IgD-negative memory B cell (primary cell): ENCODE measurements at regions not wholly inside any gene's neighbourhood (a gene's known extent, or its start where the extent isn't known, plus 50 kb on each side); places are given as distances from the start of the nearest gene placed in this dataset.

Experiments used
- H3K27ac Mint-ChIP-seq, 3 donors: one replicate each; pipeline ENCODE4 v1.8.0; 2020 to 2022; ENCODE audit warnings: mild to moderate bottlenecking in 3 of 3, mixed read lengths in 3 of 3, moderate library complexity in 1 of 3
- H3K27me3 Mint-ChIP-seq: one replicate; pipeline ENCODE4 v1.8.0; 2021; ENCODE audit warnings: mixed read lengths
- H3K36me3 Mint-ChIP-seq: one replicate; pipeline ENCODE4 v1.8.0; 2020; ENCODE audit warnings: mild to moderate bottlenecking, mixed read lengths
- H3K4me1 Mint-ChIP-seq, 3 donors: one replicate each; pipeline ENCODE4 v1.8.0; 2020 to 2022; ENCODE audit warnings: mixed read lengths in 3 of 3, mild to moderate bottlenecking in 1 of 3
- H3K4me3 Mint-ChIP-seq, 4 donors: one replicate each; pipeline ENCODE4 v1.8.0; 2020 to 2022; ENCODE audit warnings: mild to moderate bottlenecking in 4 of 4, mixed read lengths in 4 of 4, moderate library complexity in 3 of 4
- H3K9me3 Mint-ChIP-seq, 3 donors: one replicate each; pipeline ENCODE4 v1.8.0; 2020 to 2021; ENCODE audit warnings: mixed read lengths in 3 of 3, mild to moderate bottlenecking in 1 of 3

GRCh38 chr12:114876968-114877680 lies 193.1 kb upstream of the TBX3 start:
- Mint-ChIP-seq H3K27ac (no peak overlapping the region), H3K36me3 (no peaks in the 10 kb centered on the region), H3K27me3 (no peaks in the 10 kb centered on the region), H3K9me3 (peaks cover 3 to 11% (median 8%) of the 10 kb centered on the region in 3 donors), H3K4me3 (no peak overlapping the region), H3K4me1 (no peaks in the 10 kb centered on the region)

- no peak overlapping the region for H3K27ac Mint-ChIP-seq
- no peaks in the 10 kb centered on the region for H3K36me3 Mint-ChIP-seq
- no peaks in the 10 kb centered on the region for H3K27me3 Mint-ChIP-seq
- no peak overlapping the region for H3K4me3 Mint-ChIP-seq
- peaks cover 3 to 11% (median 8%) of the 10 kb centered on the region in 3 donors for H3K9me3 Mint-ChIP-seq
- no peaks in the 10 kb centered on the region for H3K4me1 Mint-ChIP-seq
These were observed 191.3 kb upstream of the TBX3 start for GRCh38 chr12:114875313-114875712.

- Mint-ChIP-seq H3K4me3 (no peak overlapping the region), H3K27ac (no peak overlapping the region)
These were observed 189.7 kb upstream of the TBX3 start for GRCh38 chr12:114873656-114874055.

GRCh38 chr12:114868995-114869834 lies 185.2 kb upstream of the TBX3 start:
- no peak overlapping the region for H3K4me3 Mint-ChIP-seq
- H3K4me1 Mint-ChIP-seq: no peaks in the 10 kb centered on the region
- H3K27me3 Mint-ChIP-seq: peaks cover 1% of the 10 kb centered on the region
- H3K9me3 Mint-ChIP-seq: peaks cover 0 to 4% (median 0%) of the 10 kb centered on the region in 3 donors
- no peak overlapping the region for H3K27ac Mint-ChIP-seq
- H3K36me3 Mint-ChIP-seq: no peaks in the 10 kb centered on the region

More at GRCh38 chr12:114873656-114874055, 189.7 kb upstream of the TBX3 start:
- Mint-ChIP-seq H3K27me3 (peaks cover 1% of the 10 kb centered on the region), H3K9me3 (peaks cover 0 to 7% (median under 1%) of the 10 kb centered on the region in 3 donors), H3K36me3 (no peaks in the 10 kb centered on the region), H3K4me1 (no peaks in the 10 kb centered on the region)

GRCh38 chr12:114866331-114866730 lies 182.4 kb upstream of the TBX3 start:
- H3K4me3 Mint-ChIP-seq: no peak overlapping the region
- peaks cover 0 to 2% (median 0%) of the 10 kb centered on the region in 3 donors for H3K4me1 Mint-ChIP-seq
- H3K36me3 Mint-ChIP-seq: peaks cover 2% of the 10 kb centered on the region
- peaks cover 1% of the 10 kb centered on the region for H3K27me3 Mint-ChIP-seq
- H3K27ac Mint-ChIP-seq: no peak overlapping the region
- H3K9me3 Mint-ChIP-seq: peaks cover 0 to 2% (median 0%) of the 10 kb centered on the region in 3 donors

- Mint-ChIP-seq H3K27me3 (peaks cover 1% of the 10 kb centered on the region), H3K9me3 (peaks cover 0 to 3% (median 2%) of the 10 kb centered on the region in 3 donors), H3K27ac (no peak overlapping the region), H3K4me1 (peaks cover 0 to 2% (median 0%) of the 10 kb centered on the region in 3 donors), H3K36me3 (peaks cover 2% of the 10 kb centered on the region), H3K4me3 (no peak overlapping the region)
These were observed 181.0 kb upstream of the TBX3 start for GRCh38 chr12:114864837-114865551.

- Mint-ChIP-seq H3K4me3 (no peak overlapping the region), H3K4me1 (peaks cover 0 to 2% (median 0%) of the 10 kb centered on the region in 3 donors), H3K27ac (no peak overlapping the region), H3K27me3 (no peaks in the 10 kb centered on the region), H3K36me3 (peaks cover 2% of the 10 kb centered on the region), H3K9me3 (peaks cover 0 to 3% (median 2%) of the 10 kb centered on the region in 3 donors)
These were observed 179.9 kb upstream of the TBX3 start for GRCh38 chr12:114863911-114864310.

GRCh38 chr12:114860969-114861368 lies 177.0 kb upstream of the TBX3 start:
- H3K9me3 Mint-ChIP-seq: peaks cover 2 to 7% (median 4%) of the 10 kb centered on the region in 3 donors
- H3K4me3 Mint-ChIP-seq: no peak overlapping the region
- H3K4me1 Mint-ChIP-seq: peaks cover 0 to 2% (median 0%) of the 10 kb centered on the region in 3 donors
- no peak overlapping the region for H3K27ac Mint-ChIP-seq
- H3K36me3 Mint-ChIP-seq: peaks cover 2% of the 10 kb centered on the region
- no peaks in the 10 kb centered on the region for H3K27me3 Mint-ChIP-seq

GRCh38 chr12:114858388-114859146 lies 174.6 kb upstream of the TBX3 start:
- H3K4me3 Mint-ChIP-seq: no peak overlapping the region
- no peaks in the 10 kb centered on the region for H3K27me3 Mint-ChIP-seq
- no peak overlapping the region for H3K27ac Mint-ChIP-seq
- peaks cover 0 to 2% (median 0%) of the 10 kb centered on the region in 3 donors for H3K4me1 Mint-ChIP-seq
- H3K9me3 Mint-ChIP-seq: peaks cover 4 to 13% (median 11%) of the 10 kb centered on the region in 3 donors
- H3K36me3 Mint-ChIP-seq: peaks cover 2% of the 10 kb centered on the region

- H3K9me3 Mint-ChIP-seq: peaks cover 3 to 16% (median 16%) of the 10 kb centered on the region in 3 donors
- H3K27ac Mint-ChIP-seq: no peak overlapping the region
- no peaks in the 10 kb centered on the region for H3K36me3 Mint-ChIP-seq
These were observed 171.7 kb upstream of the TBX3 start for GRCh38 chr12:114855678-114856077.

GRCh38 chr12:114852976-114853529 lies 169.1 kb upstream of the TBX3 start:
- Mint-ChIP-seq H3K4me3 (no peak overlapping the region), H3K27me3 (no peaks in the 10 kb centered on the region), H3K9me3 (peaks cover 3 to 16% (median 12%) of the 10 kb centered on the region in 3 donors), H3K36me3 (no peaks in the 10 kb centered on the region), H3K4me1 (no peaks in the 10 kb centered on the region), H3K27ac (no peak overlapping the region)

More at GRCh38 chr12:114855678-114856077, 171.7 kb upstream of the TBX3 start:
- H3K27me3 Mint-ChIP-seq: no peaks in the 10 kb centered on the region
- H3K4me3 Mint-ChIP-seq: no peak overlapping the region
- no peaks in the 10 kb centered on the region for H3K4me1 Mint-ChIP-seq

- Mint-ChIP-seq H3K36me3 (no peaks in the 10 kb centered on the region), H3K27me3 (no peaks in the 10 kb centered on the region), H3K4me3 (no peak overlapping the region), H3K4me1 (no peaks in the 10 kb centered on the region), H3K9me3 (peaks cover 3 to 16% (median 11%) of the 10 kb centered on the region in 3 donors), H3K27ac (no peak overlapping the region)
These were observed 168.0 kb upstream of the TBX3 start for GRCh38 chr12:114851981-114852380.

- Mint-ChIP-seq H3K4me3 (no peak overlapping the region), H3K27me3 (no peaks in the 10 kb centered on the region), H3K9me3 (peaks cover 3 to 11% (median 11%) of the 10 kb centered on the region in 3 donors), H3K27ac (no peak overlapping the region), H3K4me1 (no peaks in the 10 kb centered on the region), H3K36me3 (no peaks in the 10 kb centered on the region)
These were observed 166.8 kb upstream of the TBX3 start for GRCh38 chr12:114850661-114851275.

GRCh38 chr12:114848666-114849065 lies 164.7 kb upstream of the TBX3 start:
- H3K4me1 Mint-ChIP-seq: no peaks in the 10 kb centered on the region
- no peaks in the 10 kb centered on the region for H3K36me3 Mint-ChIP-seq
- no peaks in the 10 kb centered on the region for H3K27me3 Mint-ChIP-seq
- H3K27ac Mint-ChIP-seq: no peak overlapping the region
- H3K9me3 Mint-ChIP-seq: peaks cover 3 to 8% (median 5%) of the 10 kb centered on the region in 3 donors
- H3K4me3 Mint-ChIP-seq: no peak overlapping the region
